Head of caudate nucleus (tissue), 42 donors: ENCODE measurements at regions not wholly inside any gene's neighbourhood (a gene's known extent, or its start where the extent isn't known, plus 50 kb on each side); places are given as distances from the start of the nearest gene placed in this dataset.

Experiments
- DNase-seq, 42 donors: peaks; one replicate each; pipeline versions ENCODE4 v3.0.0 to v3.0.0-alpha.2; 2020 to 2021; ENCODE audit warnings: mixed read lengths in 7 of 42
- intact Hi-C: fragments of 100-400 bp; cut with DNase I; formaldehyde crosslinking; loops from one replicate; pipeline ENCODE4 v1.15.0; 2022

DNA sequence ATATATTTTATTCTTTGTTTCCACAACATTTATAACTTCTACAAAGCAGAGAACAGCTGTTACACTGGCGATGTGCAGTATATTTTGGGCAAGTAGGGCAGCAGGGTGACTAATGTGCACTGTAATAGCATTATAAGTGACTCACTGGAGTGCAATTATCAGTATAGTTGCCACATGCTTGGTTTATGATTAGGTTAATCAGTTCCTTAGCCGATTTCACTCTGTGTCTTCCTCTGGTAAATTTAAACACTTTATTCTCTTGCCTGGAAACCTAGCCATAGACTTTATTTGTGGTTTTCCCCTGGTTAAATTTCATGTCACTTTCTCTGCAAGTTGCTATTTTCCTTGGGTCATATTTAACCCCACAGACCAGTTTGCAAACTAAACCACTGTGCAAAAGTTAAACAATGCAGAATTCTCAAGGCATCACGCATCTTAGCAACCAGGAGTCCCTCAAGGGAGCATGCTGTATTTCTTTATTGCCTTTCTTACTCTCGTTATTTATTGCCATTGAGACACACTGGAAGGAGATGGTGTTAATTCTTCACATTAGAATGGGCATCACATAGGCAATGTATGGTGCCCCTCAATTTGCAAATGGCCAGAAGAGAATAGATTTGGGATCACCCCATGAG is 690.2 kb upstream of the DPPA4 start:
- intact Hi-C loops = no loop called here
- DNase-seq = peak in 26 of 42 donors; percentile 1 to 68 (median 19)

DNA sequence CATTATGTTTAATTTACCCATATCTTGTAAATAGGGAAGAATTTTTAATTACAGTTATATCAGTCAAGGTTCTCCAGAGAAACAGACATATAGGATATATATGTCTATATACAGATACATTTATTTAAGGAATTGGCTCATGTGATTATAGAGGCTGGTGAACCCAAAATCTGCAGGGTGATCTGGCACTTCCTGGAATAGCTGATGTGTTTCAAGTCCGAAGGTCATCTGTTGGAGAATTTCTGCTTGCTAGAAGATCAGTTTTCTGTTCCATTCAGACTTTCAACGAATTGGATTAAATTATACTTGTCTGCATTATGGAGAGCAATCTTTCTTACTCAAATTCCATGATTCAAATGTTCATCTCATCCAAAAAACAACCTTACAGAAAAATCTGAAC is 694.6 kb upstream of the DPPA4 start:
- DNase-seq = no peak
- intact Hi-C loops = no loop called here

DNA sequence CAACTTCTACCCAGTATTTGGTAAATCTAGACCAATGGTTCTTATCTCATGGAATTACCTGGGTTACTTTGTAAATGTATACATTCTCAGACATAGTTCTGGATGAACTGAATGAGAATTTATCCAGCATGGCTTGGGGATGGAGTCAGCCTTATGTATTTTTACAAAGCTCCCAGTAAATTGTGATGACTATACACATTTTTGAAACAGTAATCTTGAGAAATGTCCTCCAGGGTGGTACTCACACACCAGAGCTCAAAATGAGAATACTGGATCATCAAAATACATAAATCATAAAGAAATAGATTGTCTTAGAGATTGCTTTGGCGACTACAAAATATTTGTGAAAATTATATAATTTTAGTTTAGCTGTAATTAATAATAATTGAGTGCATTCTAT is 722.1 kb upstream of the DPPA4 start:
- DNase-seq = no peak
- intact Hi-C loops = no loop called here

DNA sequence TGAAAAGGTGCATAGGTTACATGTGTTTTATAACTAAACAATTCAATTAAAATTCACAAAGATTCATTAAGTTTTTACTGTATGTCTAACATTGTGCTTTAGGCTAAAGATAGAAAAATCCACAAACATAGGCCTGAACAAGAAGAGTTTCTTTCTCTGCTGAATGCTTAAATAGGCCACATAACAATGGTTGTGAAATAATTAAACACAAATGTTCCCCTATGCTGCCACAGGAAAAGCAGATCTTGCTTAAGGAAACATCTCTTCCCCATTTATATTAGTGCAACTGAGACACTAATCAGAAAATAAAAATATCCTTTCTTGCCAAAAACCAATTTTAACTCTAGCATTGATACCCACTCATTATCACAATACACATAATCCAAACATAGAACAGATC is 725.4 kb upstream of the DPPA4 start:
- intact Hi-C loops = no loop called here
- DNase-seq = no peak

DNA sequence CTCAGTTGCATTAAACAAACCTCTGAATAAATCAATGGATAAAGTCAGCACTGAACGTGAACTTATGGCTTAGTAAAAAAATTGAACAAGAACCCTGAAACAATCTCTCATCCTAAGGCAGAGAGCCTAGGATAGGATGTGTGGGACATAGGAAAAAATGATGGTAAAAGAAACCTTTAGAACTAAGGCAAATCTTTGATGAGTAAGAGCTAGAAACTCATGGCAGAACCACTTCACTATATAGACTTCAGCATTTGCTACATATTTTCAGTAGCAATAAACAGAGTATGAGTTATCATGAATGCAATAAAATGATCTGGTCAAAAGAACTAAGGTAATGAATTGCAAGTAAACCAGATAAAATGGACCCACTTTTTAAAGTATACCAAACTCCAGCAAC is 725.8 kb upstream of the DPPA4 start:
- intact Hi-C loops = no loop called here
- no peak for DNase-seq

DNA sequence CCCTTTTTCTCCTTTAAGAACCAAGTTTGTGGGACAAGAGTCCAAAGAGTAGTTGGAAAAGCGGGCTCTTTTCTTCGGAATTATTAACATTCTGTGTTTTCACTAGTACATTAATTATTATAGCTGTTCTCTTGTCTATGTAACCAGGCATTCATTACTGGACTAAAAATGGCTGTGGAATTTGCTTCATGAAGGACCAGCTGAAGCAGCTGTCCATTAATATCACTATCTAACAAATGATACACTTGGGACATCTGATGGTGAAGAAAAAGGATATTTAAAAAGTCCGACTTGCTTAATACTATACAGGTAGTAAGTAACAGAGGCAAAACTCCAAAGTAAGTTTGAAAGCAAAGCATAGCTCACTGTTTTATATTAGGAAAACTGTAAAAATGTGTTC is 728.9 kb upstream of the DPPA4 start:
- intact Hi-C loops = no loop called here

DNA sequence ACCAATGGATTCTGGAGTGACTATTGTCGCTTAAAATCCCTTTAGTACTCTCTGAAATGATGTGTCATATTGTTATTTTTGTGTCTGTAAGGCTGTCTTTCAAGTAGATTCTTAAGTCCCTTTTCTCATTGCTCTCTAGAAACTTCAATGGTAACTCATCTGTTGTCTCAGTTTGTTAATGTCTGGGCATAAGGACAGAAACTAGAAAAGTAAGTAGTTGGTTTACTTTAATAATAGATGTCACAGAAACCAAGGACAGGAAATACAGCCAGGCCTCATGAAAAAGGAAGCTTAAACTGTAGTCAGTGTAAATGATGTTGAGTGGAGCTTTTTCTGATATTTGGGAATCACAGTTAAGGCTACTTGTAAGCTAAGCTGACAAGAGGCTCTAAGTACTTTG is 730.2 kb upstream of the DPPA4 start:
- DNase-seq = no peak
- intact Hi-C loops = no loop called here

More for the DNA sequence above, 728.9 kb upstream of the DPPA4 start:
- DNase-seq = no peak

DNA sequence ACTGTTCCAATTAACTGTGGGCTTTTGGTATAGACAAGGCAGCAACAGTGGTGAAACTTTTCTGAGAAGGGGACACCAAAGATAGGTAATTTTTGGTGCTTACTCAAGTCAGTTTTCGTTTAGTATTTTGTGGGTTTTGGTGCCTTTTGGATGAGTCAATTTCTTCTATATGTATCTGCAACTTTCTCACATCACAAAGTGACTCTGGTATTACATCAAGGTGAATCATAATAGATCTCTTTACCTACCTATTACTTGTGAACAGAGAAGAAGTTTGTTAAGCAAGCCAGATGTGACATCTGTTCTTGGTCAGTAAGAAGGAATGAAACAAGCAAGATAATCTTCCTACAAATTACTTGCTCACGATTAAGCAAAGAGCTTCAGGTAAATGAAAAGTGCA is 732.4 kb upstream of the DPPA4 start:
- intact Hi-C loops = no loop called here
- no peak for DNase-seq

DNA sequence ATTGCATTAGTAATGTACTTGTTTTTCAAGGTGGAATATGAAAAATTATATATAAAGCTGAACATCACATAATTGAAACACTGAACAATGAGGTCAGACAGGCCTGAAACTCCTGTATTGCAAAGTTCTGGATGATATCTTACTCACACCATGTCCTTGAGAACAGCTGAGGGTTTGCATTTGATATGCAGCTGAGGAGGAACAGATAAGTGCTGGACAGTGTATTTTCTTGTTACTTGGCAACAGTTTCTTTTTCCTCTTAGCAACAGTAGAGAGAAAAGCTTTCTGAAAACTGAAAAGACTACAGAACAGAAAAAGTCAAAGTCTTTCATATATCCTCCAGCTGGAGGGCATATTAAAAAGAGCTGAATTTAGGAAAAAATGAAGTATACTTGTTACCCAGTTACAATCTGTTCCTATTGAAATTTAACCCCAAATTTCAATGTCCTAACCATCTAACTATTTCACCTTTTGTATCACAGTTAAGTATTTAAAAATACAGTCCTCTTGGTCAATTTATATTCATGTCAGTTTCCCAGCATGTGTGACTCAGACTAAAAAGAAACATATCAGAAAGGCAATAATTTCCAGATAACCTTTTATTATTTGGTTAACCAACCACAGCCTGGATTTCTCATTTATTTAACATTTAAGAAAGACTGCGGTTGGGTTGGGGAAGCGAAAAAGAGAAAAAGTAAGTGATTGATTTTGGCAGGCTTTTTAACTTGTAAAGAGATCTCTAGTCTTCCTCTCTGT is 733.0 kb upstream of the DPPA4 start:
- intact Hi-C loops = no loop called here
- no peak for DNase-seq

DNA sequence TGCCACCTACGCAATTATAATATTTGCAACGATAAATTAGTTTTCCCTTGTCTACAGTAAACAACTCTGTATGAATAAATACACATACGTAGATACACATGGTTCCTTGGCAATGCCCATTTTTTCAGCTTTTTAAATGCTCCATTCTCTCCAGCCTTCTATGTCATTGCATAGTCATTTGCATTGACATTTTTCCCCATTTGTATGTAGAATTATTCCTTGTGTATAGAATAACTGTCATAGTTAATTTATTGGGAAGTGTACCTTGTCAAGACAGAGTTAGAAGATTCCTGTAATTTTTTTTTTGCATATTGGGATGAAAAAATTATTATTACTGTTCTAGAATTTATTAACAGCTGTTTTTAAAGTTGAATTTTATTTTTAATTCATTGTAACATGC is 736.7 kb upstream of the DPPA4 start:
- intact Hi-C loops = no loop called here
- no peak for DNase-seq

DNA sequence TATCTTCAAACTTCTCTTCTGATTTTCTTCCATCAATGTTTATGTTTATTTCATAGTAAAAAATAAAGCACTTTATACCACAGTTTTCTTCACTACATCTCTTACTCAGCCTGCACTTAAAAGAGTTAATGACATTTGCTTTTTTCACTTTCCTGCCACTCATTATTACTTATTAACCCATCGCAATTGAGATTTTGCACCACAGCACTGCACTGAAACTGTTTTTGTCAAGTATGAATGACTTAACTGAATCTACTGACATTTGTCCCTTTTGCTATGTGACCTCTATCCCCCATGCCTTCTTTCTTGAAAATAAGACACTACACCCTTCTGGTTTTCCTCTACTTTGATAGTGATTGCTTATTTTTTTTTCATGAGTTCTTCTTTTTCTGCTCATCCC is 739.7 kb upstream of the DPPA4 start:
- intact Hi-C loops = no loop called here
- DNase-seq = no peak

DNA sequence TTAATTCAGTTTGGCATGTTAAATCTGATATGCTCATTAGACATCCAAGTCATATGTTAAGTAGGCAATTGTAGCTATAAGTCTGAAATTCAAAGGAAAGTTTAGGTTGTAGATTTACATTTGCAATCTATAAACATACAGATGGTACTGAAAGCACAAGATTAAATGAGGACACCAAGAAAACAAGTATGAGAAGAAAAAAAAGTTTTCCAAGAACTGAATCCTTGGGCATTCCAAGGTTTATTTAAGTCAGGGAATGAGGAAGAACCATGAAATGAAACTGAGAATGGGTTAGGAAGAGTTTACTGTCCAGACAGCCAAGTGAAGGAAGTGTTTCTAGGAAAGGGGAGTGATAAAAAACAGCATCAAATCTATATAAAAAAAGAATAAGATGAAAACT is 756.1 kb upstream of the DPPA4 start:
- intact Hi-C loops = no loop called here
- no peak for DNase-seq

DNA sequence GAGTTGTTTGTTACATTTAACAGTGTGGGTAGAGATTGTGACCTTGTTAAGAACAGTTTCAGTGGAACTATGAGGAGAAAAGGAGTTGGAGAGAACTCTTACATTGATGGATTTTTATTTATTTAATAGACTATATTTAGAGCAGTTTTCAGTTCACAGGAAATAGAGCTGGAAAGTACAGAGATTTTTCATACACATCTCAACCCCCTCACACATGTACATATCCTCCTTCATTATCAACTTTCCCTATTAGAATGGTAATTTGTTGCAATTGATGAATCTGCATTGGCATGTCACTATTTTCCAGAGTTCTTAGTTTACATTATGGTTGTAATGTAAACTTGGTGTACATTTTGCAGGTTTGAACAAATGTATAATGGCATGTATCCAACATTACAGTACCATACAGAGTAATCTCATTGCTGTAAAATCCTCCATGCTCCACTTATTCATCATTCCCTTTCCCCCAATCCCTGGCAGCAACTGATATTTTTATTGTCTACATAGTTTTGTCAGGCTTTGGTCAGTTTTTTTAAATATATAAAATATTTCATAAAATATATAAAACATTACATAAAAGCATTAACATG is 756.6 kb upstream of the DPPA4 start:
- intact Hi-C loops = no loop called here
- no peak for DNase-seq

DNA sequence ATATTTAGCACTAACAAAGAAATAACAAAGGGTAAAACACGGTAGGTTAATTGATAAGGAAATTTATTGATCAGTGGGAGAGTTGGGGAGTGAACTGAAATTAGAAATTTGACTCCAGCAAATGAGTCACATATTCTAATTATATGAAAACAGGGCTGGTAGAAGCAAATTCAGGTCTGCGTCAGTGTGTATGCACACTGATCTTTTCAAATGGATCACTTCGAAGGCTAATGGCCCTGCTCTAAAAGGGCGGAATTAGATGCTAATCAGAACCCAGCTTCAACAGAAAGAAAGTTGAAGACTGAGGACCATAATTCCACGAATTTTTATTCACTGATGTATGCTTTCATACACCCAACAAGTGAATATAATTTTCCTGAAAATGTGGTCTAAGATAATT is 762.4 kb upstream of the DPPA4 start:
- intact Hi-C loops = no loop called here

DNA sequence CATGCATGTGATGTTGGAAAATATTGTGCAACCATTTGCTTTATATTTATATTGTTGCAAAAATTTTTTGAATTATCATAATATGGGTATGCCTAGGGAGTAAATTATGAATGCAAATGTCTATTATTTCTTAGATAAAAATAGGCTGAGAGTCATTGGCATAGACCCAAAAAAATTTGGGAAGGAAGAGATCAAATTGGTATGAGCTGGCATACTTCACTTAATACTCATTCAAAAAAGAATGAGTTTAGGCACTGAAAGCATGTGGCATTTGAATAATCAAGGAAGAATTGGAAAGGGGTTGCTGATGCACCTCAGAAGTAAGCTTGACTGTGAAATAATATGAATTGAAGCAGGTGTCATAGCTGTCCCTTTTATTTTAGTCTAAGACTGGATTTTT is 764.0 kb upstream of the DPPA4 start:
- no peak for DNase-seq
- intact Hi-C loops = no loop called here

More for the DNA sequence above, 762.4 kb upstream of the DPPA4 start:
- DNase-seq = peak in 3 of 42 donors; percentile 6 to 36 (median 7)

DNA sequence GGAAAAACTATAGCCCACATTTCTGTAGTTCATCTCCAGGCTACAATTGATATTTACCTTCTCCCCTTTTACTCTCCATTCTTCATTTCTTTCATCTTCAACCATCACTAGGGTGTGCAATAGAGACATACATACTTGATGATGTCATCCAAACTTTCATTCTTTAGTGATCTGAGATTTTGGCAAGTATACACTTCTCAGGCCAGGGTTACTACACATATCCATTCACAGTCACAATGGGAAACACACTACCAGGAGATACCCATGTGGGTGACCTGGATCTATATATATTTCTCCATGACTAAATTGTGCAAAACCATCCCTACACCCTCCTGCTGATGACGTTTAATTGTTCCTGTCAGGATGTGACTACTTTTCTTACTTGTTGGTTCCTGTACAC is 769.5 kb upstream of the DPPA4 start:
- DNase-seq = no peak
- intact Hi-C loops = no loop called here

DNA sequence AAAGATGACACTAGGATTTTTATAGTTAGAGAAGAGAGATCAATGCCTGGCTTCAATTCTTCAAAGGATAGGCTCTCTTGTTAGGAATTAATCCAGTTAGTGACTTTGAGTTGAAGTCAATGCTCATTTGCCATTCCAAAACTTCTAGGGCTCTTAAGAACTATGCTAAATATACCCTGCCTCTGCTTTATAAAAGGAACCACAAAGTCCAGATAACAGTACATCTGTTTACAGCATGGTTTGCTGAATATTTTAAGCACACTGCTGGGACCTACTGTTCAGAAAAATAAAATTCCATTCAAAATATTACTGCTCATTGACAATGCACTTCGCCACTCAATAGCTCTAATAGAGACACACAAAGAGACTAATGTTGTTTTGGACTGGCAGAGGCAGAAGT is 786.6 kb upstream of the DPPA4 start:
- no peak for DNase-seq
- intact Hi-C loops = no loop called here

DNA sequence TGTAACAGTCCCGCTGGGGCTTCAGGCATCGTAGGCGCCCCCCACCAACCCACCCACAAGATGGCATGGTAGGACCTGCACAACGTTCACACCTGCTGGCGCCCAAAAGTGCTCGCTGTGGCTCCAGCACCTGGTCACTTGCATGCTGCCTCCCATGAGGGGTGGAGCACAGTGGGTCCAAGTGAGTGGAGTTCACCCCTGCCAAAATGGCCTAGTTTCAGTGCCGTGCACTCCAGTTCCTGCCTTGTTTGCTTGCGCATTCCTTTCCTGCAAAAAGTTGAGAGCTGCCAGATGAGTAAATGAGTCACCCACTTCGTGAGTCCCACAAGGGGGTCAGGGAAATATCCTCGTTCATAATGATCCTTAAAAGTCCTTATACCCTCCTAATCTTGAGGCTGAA is 788.7 kb upstream of the DPPA4 start:
- intact Hi-C loops = no loop called here
- DNase-seq = no peak

DNA sequence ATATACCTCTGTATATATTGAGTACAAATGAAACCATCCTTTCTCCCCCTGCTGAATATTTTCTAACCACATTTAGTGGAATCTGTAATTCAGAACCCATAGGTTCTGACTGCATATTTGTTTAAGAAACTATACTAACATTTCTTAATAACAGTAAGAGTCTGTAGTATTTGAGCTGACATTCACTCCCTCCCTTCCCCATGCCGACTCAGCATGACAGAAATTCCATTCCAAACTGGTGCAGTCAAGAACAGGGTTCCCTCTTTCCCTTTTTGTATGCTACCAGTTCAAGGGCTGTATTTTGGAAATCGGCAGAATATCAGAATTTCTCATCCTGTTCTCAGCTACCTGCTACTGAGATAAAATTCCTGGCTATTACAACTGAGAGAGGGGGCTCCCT is 796.6 kb upstream of the DPPA4 start:
- no peak for DNase-seq
- intact Hi-C loops = no loop called here

DNA sequence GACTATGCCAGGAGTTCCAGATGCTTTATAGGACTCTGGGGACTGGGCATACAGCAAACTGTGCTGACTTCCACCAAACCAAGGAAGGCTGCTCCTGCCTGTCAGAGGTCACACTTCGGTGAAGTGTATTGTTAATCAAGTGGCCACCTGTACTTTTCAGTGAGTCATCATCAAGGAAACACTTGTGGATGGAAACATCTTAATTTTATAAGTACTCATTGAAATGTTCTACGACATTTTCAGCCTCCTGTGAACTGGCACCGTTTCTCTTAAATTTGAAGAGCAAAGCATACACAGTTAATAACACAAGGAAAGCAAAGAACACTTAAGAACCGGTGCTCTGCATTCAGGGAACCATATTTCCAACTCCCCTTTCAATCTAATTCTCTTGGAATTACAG is 801.7 kb upstream of the DPPA4 start:
- DNase-seq = no peak
- intact Hi-C loops = no loop called here

DNA sequence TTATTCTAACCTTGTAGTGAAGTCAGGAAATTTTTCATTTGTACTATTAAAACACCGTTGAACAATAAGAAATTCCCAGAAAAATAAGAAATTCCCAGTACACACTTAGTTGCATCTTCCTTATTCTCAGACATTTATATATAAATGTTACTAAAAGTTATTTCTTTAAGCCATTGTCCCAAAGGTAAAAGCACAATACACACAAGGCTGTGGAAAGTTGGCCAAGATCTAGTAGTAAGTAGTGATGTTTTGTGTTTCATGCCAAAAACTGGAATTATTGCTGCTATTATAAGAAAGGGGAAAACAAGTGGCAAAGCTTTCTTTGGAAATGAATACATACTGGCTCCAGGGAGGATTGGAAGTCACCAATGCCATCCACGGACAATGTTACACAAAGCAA is 802.5 kb upstream of the DPPA4 start:
- intact Hi-C loops = no loop called here
- no peak for DNase-seq
